ENCODE measurements at regions not wholly inside any gene's neighbourhood (a gene's known extent, or its start where the extent isn't known, plus 50 kb on each side); places are given as distances from the start of the nearest gene placed in this dataset.

DNA sequence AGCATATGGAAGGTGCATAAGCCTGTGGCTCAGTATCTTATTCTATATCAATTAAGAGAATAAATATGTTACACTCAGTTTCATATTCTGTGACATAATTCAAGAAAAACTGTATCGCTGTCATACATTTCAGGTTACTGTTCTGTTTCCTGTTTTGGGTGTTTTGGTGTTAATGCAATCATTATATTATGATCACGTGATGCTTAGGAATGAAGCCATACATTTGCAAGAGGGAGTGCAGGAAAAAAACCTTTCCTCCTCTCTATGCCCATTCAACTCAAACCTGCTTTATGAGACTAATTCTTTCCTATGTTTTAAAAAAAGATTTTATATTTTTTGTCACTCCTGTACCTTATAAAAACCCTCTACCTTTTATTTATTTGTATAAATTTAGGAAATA lies 120.8 kb upstream of the DDX18 start:
- H3K4me2 ChIP-seq (ENCODE audit: low read depth, low read length) = no peak overlapping the region
- H3K9me1 ChIP-seq (ENCODE audit: insufficient read depth, low read length) = no peaks in the 10 kb centered on the region
- in situ Hi-C loops (cut with MboI; ENCODE audit: low sequenced_read_pairs) = no loop called here
- H3K4ac ChIP-seq (ENCODE audit: low read depth, low read length) = no peak overlapping the region
- H2BK15ac ChIP-seq (ENCODE audit: low read depth, low read length) = no peak overlapping the region
- H2BK20ac ChIP-seq (ENCODE audit: low read depth, low read length) = no peak overlapping the region
- no peak overlapping the region for H2AK5ac ChIP-seq (ENCODE audit: low read depth, low read length)
- H4K5ac ChIP-seq (ENCODE audit: low read depth, low read length) = no peak overlapping the region
- no peak overlapping the region for H3K9ac ChIP-seq (ENCODE audit: low read depth, low read length)
- H2AFZ ChIP-seq (replicated peaks; ENCODE audit: low read length, poor library complexity) = no peak overlapping the region
- no peak overlapping the region for H3K14ac ChIP-seq (replicated peaks; ENCODE audit: low read depth, low read length)
- no CpG with 5 or more reads among the region's 2 CpGs for WGBS, 2 experiments (ENCODE audit: extremely low coverage in 2 of 2, insufficient read length in 1 of 2)
- TF ChIP-seq MAZ (IDR thresholded peaks at IDR 0.05; ENCODE audit: borderline replicate concordance, low read depth, low read length) (no peak), SMC3 (IDR thresholded peaks at IDR 0.05; ENCODE audit: low read depth, low read length) (no peak), MXI1 (IDR thresholded peaks at IDR 0.05; ENCODE audit: borderline replicate concordance, low read depth, low read length) (no peak), FOS (IDR thresholded peaks at IDR 0.05; ENCODE audit: low read depth, low read length) (no peak), RFX5 (IDR thresholded peaks at IDR 0.05; ENCODE audit: low read depth, low read length) (no peak), MAFK (IDR thresholded peaks at IDR 0.05; ENCODE audit: low read depth, low read length) (no peak), RAD21 (IDR thresholded peaks at IDR 0.05; ENCODE audit: low read length) (no peak), POLR2A (IDR thresholded peaks at IDR 0.05; ENCODE audit: low read depth, low read length) (no peak), CEBPB (IDR thresholded peaks at IDR 0.05; ENCODE audit: low read depth, low read length) (no peak)
- TF ChIP-seq, protein P1, sequence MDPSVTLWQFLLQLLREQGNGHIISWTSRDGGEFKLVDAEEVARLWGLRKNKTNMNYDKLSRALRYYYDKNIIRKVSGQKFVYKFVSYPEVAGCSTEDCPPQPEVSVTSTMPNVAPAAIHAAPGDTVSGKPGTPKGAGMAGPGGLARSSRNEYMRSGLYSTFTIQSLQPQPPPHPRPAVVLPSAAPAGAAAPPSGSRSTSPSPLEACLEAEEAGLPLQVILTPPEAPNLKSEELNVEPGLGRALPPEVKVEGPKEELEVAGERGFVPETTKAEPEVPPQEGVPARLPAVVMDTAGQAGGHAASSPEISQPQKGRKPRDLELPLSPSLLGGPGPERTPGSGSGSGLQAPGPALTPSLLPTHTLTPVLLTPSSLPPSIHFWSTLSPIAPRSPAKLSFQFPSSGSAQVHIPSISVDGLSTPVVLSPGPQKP (IDR thresholded peaks at IDR 0.05; ENCODE audit: borderline replicate concordance, low read depth, low read length) = no peak
- TF ChIP-seq, protein P2, sequence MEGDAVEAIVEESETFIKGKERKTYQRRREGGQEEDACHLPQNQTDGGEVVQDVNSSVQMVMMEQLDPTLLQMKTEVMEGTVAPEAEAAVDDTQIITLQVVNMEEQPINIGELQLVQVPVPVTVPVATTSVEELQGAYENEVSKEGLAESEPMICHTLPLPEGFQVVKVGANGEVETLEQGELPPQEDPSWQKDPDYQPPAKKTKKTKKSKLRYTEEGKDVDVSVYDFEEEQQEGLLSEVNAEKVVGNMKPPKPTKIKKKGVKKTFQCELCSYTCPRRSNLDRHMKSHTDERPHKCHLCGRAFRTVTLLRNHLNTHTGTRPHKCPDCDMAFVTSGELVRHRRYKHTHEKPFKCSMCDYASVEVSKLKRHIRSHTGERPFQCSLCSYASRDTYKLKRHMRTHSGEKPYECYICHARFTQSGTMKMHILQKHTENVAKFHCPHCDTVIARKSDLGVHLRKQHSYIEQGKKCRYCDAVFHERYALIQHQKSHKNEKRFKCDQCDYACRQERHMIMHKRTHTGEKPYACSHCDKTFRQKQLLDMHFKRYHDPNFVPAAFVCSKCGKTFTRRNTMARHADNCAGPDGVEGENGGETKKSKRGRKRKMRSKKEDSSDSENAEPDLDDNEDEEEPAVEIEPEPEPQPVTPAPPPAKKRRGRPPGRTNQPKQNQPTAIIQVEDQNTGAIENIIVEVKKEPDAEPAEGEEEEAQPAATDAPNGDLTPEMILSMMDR (conservative IDR thresholded peaks at IDR 0.05; ENCODE audit: low read depth, low read length) = no peak
- H2AK9ac ChIP-seq (replicated peaks; ENCODE audit: low read depth, low read length, poor library complexity) = no peak overlapping the region
- no peak overlapping the region for H3K56ac ChIP-seq (ENCODE audit: extremely low read depth, insufficient read depth, low read length)
- ChIA-PET CTCF (no interaction called here), POLR2A (ENCODE audit: unreplicated experiment) (no interaction called here)
- H3K4me3 ChIP-seq (ENCODE audit: insufficient read depth, low read depth, low read length) = no peak overlapping the region
- no peak overlapping the region for H3K27ac ChIP-seq (ENCODE audit: insufficient read depth, low read length)
- no peak overlapping the region for H3K23ac ChIP-seq (ENCODE audit: low read depth, low read length)
- H2BK5ac ChIP-seq (ENCODE audit: low read depth, low read length, poor library complexity, severe bottlenecking) = no peak overlapping the region
- H2BK120ac ChIP-seq (ENCODE audit: low read depth, low read length) = no peak overlapping the region
- H4K91ac ChIP-seq (ENCODE audit: insufficient read depth, low read depth, low read length) = no peak overlapping the region
- no peaks in the 10 kb centered on the region for H4K20me1 ChIP-seq (ENCODE audit: insufficient read depth, low read length)
- intact Hi-C loops (cut with micrococcal nuclease) = no loop called here
- no peak overlapping the region for H3K18ac ChIP-seq (ENCODE audit: low read depth, low read length)
- peaks cover 6% of the 10 kb centered on the region for H3K9me3 ChIP-seq (ENCODE audit: control insufficient read depth, insufficient read depth, low read length)
- ATAC-seq (ENCODE audit: low read depth) (no peak), DNase-seq (no peak)
- no TSS peak for BruUV-seq (replicated peaks)
- dilution Hi-C loops (cut with HindIII; ENCODE audit: low sequenced_read_pairs, unreplicated experiment) = no loop called here
- H4K8ac ChIP-seq (ENCODE audit: low read depth in 2 of 2, low read length in 2 of 2) = no peak overlapping the region
- H3K4me1 ChIP-seq (ENCODE audit: control insufficient read depth, insufficient read depth, low read length) = no peaks in the 10 kb centered on the region
- no peaks in the 10 kb centered on the region for H3K27me3 ChIP-seq (ENCODE audit: control insufficient read depth, insufficient read depth, low read length)
- H3K36me3 ChIP-seq (ENCODE audit: control insufficient read depth, insufficient read depth, low read length) = no peaks in the 10 kb centered on the region
- no peaks in the 10 kb centered on the region for H3K79me1 ChIP-seq (ENCODE audit: low read depth in 1 of 2, low read length in 2 of 2)
